ENCODE measurements at regions not wholly inside any gene's neighbourhood (a gene's known extent, or its start where the extent isn't known, plus 50 kb on each side); places are given as distances from the start of the nearest gene placed in this dataset.

DNA sequence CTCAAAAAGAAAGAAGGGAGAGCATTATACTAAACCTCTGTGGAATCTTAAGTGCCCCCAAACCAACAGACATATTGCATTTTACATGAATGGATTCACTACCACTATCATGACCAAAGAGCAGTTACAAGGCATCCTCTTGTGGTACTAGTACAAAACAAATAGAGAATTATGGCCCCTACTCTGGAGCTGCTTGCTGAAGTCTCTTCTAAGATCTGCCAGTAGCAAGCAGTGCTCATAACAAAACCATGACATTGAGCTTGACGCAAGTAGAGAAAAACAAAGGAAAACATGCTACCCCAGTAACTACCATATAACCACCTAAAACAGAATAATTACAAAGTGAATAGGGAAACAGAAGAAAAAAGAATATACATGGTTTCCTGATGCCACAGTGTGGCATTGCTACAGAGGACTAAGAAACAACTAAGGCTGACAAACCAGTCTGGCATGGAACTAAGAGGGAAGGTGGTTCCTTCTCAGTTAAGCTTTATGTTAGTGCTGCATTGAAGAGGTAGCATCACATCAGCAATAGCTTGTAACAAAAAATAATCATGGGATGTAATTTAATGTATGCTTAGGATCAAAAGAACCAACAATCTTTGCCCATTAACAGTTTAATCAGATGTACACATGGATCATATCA lies 150.2 kb upstream of the AGR3 start:
- Mint-ChIP-seq H3K4me1 (ENCODE audit: insufficient read depth, unreplicated experiment) (peaks cover 11% of the 10 kb centered on the region), H3K27me3 (ENCODE audit: insufficient read depth, unreplicated experiment) (no peaks in the 10 kb centered on the region), H3K27ac (ENCODE audit: low read depth, unreplicated experiment) (no peak overlapping the region), H3K4me3 (ENCODE audit: unreplicated experiment) (no peak overlapping the region), H3K9me3 (ENCODE audit: unreplicated experiment) (no peaks in the 10 kb centered on the region), H3K36me3 (ENCODE audit: insufficient read depth, unreplicated experiment) (no peaks in the 10 kb centered on the region)
- CTCF ChIA-PET: interaction anchor here (0.5 to 1.2 kb wide), 4 partner anchors 14 to 185 kb away, joined by 3 to 6 read pairs (median 4); no protein-coding TSS in a partner anchor
- no TSS peak for BruUV-seq (replicated peaks)
- POLR2A ChIA-PET: interaction anchor here (1.2 to 1.7 kb wide), 3 partner anchors 11 to 63 kb away, joined by 3 to 5 read pairs (median 5); no protein-coding TSS in a partner anchor
- intact Hi-C loops (cut with micrococcal nuclease): no loop called here
- DNase-seq (ENCODE audit: unreplicated experiment): no peak
- TF ChIP-seq, protein P1, sequence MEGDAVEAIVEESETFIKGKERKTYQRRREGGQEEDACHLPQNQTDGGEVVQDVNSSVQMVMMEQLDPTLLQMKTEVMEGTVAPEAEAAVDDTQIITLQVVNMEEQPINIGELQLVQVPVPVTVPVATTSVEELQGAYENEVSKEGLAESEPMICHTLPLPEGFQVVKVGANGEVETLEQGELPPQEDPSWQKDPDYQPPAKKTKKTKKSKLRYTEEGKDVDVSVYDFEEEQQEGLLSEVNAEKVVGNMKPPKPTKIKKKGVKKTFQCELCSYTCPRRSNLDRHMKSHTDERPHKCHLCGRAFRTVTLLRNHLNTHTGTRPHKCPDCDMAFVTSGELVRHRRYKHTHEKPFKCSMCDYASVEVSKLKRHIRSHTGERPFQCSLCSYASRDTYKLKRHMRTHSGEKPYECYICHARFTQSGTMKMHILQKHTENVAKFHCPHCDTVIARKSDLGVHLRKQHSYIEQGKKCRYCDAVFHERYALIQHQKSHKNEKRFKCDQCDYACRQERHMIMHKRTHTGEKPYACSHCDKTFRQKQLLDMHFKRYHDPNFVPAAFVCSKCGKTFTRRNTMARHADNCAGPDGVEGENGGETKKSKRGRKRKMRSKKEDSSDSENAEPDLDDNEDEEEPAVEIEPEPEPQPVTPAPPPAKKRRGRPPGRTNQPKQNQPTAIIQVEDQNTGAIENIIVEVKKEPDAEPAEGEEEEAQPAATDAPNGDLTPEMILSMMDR (IDR thresholded peaks at IDR 0.05; ENCODE audit: unreplicated experiment): no peak

DNA sequence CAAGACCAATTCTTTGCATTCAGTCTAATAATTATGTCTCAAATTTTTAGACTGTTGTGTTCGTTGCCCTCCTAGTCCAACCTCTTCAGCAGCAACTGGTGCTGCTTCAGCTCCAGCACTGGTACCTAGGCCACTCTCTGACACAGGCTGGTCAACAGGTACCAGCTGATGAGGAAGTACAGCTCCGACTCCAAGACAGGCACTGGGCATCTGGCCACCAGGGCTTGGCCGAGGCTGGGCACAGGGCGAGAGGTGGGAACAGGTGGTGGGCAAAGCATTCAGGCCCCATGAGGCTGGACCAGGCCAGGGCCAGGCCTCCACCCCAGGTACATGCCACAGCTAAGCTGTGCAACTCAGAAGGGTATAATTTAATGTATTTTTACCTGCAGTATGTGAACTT lies 151.5 kb upstream of the AGR3 start:
- no TSS peak for BruUV-seq (replicated peaks)
- DNase-seq (ENCODE audit: unreplicated experiment): no peak
- H3K9me3 Mint-ChIP-seq (ENCODE audit: unreplicated experiment): no peaks in the 10 kb centered on the region
- H3K4me1 Mint-ChIP-seq (ENCODE audit: insufficient read depth, unreplicated experiment): no peaks in the 10 kb centered on the region
- H3K27me3 Mint-ChIP-seq (ENCODE audit: insufficient read depth, unreplicated experiment): no peaks in the 10 kb centered on the region
- ChIA-PET CTCF (no interaction called here), POLR2A (interaction anchor here (0.5 to 1.7 kb wide), 2 partner anchors 10 to 268 kb away, joined by 3 to 5 read pairs; no protein-coding TSS in a partner anchor)
- H3K27ac Mint-ChIP-seq (ENCODE audit: low read depth, unreplicated experiment): no peak overlapping the region
- H3K36me3 Mint-ChIP-seq (ENCODE audit: insufficient read depth, unreplicated experiment): no peaks in the 10 kb centered on the region
- TF ChIP-seq, protein P1 (IDR thresholded peaks at IDR 0.05; ENCODE audit: unreplicated experiment): no peak
- intact Hi-C loops (cut with micrococcal nuclease): no loop called here
- no peak overlapping the region for H3K4me3 Mint-ChIP-seq (ENCODE audit: unreplicated experiment)

DNA sequence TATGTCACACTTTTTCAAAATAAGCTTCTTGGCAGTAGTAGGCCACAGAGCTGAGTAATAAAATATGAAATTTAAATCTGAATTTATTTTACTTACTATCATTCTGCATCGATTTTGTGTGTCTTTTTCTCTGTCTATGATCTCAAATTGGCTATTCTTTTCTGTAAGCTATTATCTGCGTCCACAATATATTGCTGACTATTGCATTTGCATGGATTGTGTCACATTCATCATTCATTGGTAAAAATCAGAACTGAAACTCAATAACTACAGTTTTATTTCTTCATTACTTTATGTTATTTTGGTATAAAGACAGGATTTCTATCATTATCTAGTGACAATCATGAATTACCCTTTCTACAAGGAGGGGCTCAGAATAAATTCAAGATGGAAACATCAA lies 154.8 kb upstream of the AGR3 start:
- Mint-ChIP-seq H3K27me3 (ENCODE audit: insufficient read depth, unreplicated experiment) (no peaks in the 10 kb centered on the region), H3K4me3 (ENCODE audit: unreplicated experiment) (no peak overlapping the region), H3K27ac (ENCODE audit: low read depth, unreplicated experiment) (no peak overlapping the region), H3K4me1 (ENCODE audit: insufficient read depth, unreplicated experiment) (peaks cover 9% of the 10 kb centered on the region), H3K36me3 (ENCODE audit: insufficient read depth, unreplicated experiment) (no peaks in the 10 kb centered on the region), H3K9me3 (ENCODE audit: unreplicated experiment) (no peaks in the 10 kb centered on the region)
- no TSS peak for BruUV-seq (replicated peaks)
- ChIA-PET POLR2A (interaction anchor here (0.6 kb wide), 2 partner anchors 10 to 765 kb away, joined by 3 read pairs; no protein-coding TSS in a partner anchor), CTCF (no interaction called here)
- TF ChIP-seq, protein P1 (IDR thresholded peaks at IDR 0.05; ENCODE audit: unreplicated experiment): no peak
- no peak for DNase-seq (ENCODE audit: unreplicated experiment)
- intact Hi-C loops (cut with micrococcal nuclease): no loop called here

GRCh38 chr7:17037356-17037755 lies 155.6 kb upstream of the AGR3 start:
- Mint-ChIP-seq H3K4me1 (ENCODE audit: insufficient read depth, unreplicated experiment) (peaks cover 16% of the 10 kb centered on the region), H3K36me3 (ENCODE audit: insufficient read depth, unreplicated experiment) (no peaks in the 10 kb centered on the region), H3K27me3 (ENCODE audit: insufficient read depth, unreplicated experiment) (no peaks in the 10 kb centered on the region), H3K9me3 (ENCODE audit: unreplicated experiment) (no peaks in the 10 kb centered on the region), H3K27ac (ENCODE audit: low read depth, unreplicated experiment) (no peak overlapping the region), H3K4me3 (ENCODE audit: unreplicated experiment) (no peak overlapping the region)
- intact Hi-C loops (cut with micrococcal nuclease): no loop called here
- BruUV-seq (replicated peaks): no TSS peak
- no peak for DNase-seq (ENCODE audit: unreplicated experiment)
- ChIA-PET POLR2A (no interaction called here), CTCF (interaction anchor here (1.0 kb wide), 1 partner anchor 29 kb away, joined by 3 read pairs; no protein-coding TSS in a partner anchor)
- TF ChIP-seq, protein P1 (IDR thresholded peaks at IDR 0.05; ENCODE audit: unreplicated experiment): no peak
